OCI-LY3 (cell line): ENCODE measurements at regions not wholly inside any gene's neighbourhood (a gene's known extent, or its start where the extent isn't known, plus 50 kb on each side); places are given as distances from the start of the nearest gene placed in this dataset.

Experiments
- EZH2phosphoT487 ChIP-seq: fragments of 200-600 bp; shearing (Covaris generic); IDR thresholded peaks from 2 replicates; pipeline ENCODE4 v1.6.1; 2018; ENCODE audit warnings: antibody characterized with exemption, mixed run types, low read depth
- TF ChIP-seq, protein P1 (sequence below): fragments of 200-600, 300-600 bp; sonication (generic); IDR thresholded peaks from 2 replicates; pipeline ENCODE4 v1.5.1; 2014; ENCODE audit warnings: antibody characterized with exemption, low read length, low read depth

DNA sequence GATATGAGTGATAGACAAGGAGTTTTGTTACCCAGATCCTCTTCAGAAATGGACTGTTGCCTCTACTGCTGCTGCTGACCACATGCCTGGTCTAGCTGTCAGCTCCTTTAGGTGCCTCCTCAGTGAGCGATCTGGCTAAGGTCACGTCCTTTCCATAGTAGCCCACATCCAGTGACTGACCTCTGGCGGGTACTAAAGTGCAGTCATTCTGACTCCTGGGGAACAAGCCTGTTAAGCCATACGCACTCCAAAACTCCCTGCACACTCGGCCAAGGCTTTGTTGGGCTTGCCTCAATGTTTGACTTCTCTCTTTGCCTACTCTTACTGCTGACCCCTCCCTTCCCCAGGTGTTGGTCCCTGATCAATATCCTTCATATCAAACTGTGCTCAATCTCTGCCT is 685.2 kb downstream of the IRS1 start:
- TF ChIP-seq, protein P1, sequence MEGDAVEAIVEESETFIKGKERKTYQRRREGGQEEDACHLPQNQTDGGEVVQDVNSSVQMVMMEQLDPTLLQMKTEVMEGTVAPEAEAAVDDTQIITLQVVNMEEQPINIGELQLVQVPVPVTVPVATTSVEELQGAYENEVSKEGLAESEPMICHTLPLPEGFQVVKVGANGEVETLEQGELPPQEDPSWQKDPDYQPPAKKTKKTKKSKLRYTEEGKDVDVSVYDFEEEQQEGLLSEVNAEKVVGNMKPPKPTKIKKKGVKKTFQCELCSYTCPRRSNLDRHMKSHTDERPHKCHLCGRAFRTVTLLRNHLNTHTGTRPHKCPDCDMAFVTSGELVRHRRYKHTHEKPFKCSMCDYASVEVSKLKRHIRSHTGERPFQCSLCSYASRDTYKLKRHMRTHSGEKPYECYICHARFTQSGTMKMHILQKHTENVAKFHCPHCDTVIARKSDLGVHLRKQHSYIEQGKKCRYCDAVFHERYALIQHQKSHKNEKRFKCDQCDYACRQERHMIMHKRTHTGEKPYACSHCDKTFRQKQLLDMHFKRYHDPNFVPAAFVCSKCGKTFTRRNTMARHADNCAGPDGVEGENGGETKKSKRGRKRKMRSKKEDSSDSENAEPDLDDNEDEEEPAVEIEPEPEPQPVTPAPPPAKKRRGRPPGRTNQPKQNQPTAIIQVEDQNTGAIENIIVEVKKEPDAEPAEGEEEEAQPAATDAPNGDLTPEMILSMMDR: no peak
- no peak for TF ChIP-seq EZH2phosphoT487
